ENCODE measurements at regions not wholly inside any gene's neighbourhood (a gene's known extent, or its start where the extent isn't known, plus 50 kb on each side); places are given as distances from the start of the nearest gene placed in this dataset.

DNA sequence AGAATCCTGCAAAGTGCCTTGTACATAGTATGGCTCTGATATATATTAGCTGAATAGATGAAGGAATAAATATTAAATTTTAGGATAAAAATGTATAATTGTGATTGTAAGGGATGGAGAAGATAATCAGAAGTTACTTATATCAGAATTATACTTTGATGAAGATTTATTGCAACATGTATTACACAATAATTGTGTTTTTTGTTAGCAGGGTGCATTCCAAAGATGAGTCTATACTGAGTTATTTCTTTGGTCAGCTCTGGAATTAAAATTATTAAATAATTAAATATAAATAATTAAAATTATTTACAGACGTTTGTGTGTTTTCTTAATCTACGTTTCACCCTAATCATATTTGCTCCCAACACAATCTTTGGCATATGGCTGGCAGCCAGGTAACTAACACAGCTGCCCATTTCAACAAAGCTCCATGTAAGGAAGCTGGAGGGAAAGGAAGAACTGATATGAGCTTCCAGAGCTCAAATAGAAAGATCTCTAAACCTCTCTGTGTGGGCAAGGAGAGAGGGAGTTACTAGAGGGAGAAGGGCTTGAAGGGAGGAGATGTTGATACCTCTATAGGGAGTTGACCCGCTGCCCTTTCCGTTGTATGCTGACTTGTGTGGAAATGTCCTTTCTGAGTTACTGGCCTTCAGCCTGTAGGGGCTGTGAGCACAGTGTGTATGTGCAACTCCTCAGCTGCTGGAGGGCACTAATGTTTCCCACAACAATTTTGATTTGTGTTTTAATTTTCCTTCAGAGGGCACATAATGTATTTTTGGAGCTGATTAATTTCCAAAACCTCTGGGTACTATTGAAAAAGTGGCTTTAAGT is 403.4 kb downstream of the MAN2A1 start:
- TF ChIP-seq, protein P1, sequence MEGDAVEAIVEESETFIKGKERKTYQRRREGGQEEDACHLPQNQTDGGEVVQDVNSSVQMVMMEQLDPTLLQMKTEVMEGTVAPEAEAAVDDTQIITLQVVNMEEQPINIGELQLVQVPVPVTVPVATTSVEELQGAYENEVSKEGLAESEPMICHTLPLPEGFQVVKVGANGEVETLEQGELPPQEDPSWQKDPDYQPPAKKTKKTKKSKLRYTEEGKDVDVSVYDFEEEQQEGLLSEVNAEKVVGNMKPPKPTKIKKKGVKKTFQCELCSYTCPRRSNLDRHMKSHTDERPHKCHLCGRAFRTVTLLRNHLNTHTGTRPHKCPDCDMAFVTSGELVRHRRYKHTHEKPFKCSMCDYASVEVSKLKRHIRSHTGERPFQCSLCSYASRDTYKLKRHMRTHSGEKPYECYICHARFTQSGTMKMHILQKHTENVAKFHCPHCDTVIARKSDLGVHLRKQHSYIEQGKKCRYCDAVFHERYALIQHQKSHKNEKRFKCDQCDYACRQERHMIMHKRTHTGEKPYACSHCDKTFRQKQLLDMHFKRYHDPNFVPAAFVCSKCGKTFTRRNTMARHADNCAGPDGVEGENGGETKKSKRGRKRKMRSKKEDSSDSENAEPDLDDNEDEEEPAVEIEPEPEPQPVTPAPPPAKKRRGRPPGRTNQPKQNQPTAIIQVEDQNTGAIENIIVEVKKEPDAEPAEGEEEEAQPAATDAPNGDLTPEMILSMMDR (IDR thresholded peaks at IDR 0.05): peak in 1 of 4 donors; percentile 17
- TF ChIP-seq POLR2A (IDR thresholded peaks at IDR 0.05): no peak
